Loucy (cell line): ENCODE measurements at regions not wholly inside any gene's neighbourhood (a gene's known extent, or its start where the extent isn't known, plus 50 kb on each side); places are given as distances from the start of the nearest gene placed in this dataset.

Source experiments
- H2AFZ ChIP-seq: fragments of 200-600 bp; sonication (generic); 2 replicates; pipeline ENCODE4 v1.6.0; 2016; ENCODE audit warnings: antibody characterized with exemption, mild to moderate bottlenecking, low read length, moderate library complexity
- H3F3A ChIP-seq: fragments of 200-600 bp; 2 replicates; pipeline ENCODE4 v1.6.0; 2016; ENCODE audit warnings: antibody characterized with exemption, low read depth, mild to moderate bottlenecking
- H3K27me3 ChIP-seq: fragments of 200-600 bp; sonication (generic); 2 replicates; pipeline ENCODE4 v1.6.1; 2014; ENCODE audit warnings: low read length, mild to moderate bottlenecking; ENCODE audit not compliant: insufficient read depth, poor library complexity, severe bottlenecking
- H3K36me3 ChIP-seq: fragments of 200-600 bp; sonication (generic); 2 replicates; pipeline ENCODE4 v1.6.1; 2016; ENCODE audit warnings: low read length; ENCODE audit not compliant: insufficient read depth
- H3K4me1 ChIP-seq: fragments of 200-600 bp; sonication (generic); 2 replicates; pipeline ENCODE4 v1.5.1; 2014; ENCODE audit warnings: low read length, mild to moderate bottlenecking; ENCODE audit not compliant: insufficient read depth, poor library complexity, severe bottlenecking
- H3K4me2 ChIP-seq: fragments of 200-600 bp; sonication (generic); 2 replicates; pipeline ENCODE4 v1.6.0; 2014; ENCODE audit warnings: antibody characterized with exemption, low read length, low read depth, mild to moderate bottlenecking; ENCODE audit not compliant: poor library complexity, severe bottlenecking
- H3K4me3 ChIP-seq: fragments of 200-600 bp; sonication (generic); 2 replicates; pipeline ENCODE4 v1.5.1; 2014; ENCODE audit warnings: low read length, mild to moderate bottlenecking, mixed read lengths; ENCODE audit not compliant: poor library complexity, severe bottlenecking
- H3K79me2 ChIP-seq: fragments of 200-600 bp; sonication (generic); 2 replicates; pipeline ENCODE4 v1.6.1; 2014; ENCODE audit warnings: low read length; ENCODE audit not compliant: insufficient read depth
- H3K9ac ChIP-seq: fragments of 200-600 bp; sonication (generic); 2 replicates; pipeline ENCODE4 v1.6.0; 2014; ENCODE audit warnings: mild to moderate bottlenecking, low read depth, low read length, moderate library complexity; ENCODE audit not compliant: poor library complexity, severe bottlenecking
- H3K9me2 ChIP-seq: fragments of 200-600 bp; sonication (generic); replicated peaks from 2 replicates; pipeline ENCODE4 v1.6.1; 2016; ENCODE audit warnings: low read depth, low read length, mixed read lengths
- H3K9me3 ChIP-seq: fragments of 200-600 bp; sonication (generic); 2 replicates; pipeline ENCODE4 v1.6.1; 2014; ENCODE audit warnings: mild to moderate bottlenecking, antibody characterized with exemption, low read length, low read depth; ENCODE audit not compliant: insufficient read depth
- H4K20me1 ChIP-seq: fragments of 200-600 bp; sonication (generic); 2 replicates; pipeline ENCODE4 v1.6.0; 2014; ENCODE audit warnings: antibody characterized with exemption, low read length, mild to moderate bottlenecking; ENCODE audit not compliant: insufficient read depth, poor library complexity, severe bottlenecking
- CTCF ChIP-seq: fragments of 200-600 bp; sonication (generic); conservative IDR thresholded peaks from 2 replicates; pipeline ENCODE4 v1.5.1; 2014; ENCODE audit warnings: mild to moderate bottlenecking, antibody characterized with exemption, low read length
- EZH2phosphoT487 ChIP-seq: fragments of 200-600 bp; IDR thresholded peaks from 2 replicates; pipeline ENCODE4 v1.6.1; 2018; ENCODE audit warnings: antibody characterized with exemption, mild to moderate bottlenecking, moderate library complexity, borderline replicate concordance

DNA sequence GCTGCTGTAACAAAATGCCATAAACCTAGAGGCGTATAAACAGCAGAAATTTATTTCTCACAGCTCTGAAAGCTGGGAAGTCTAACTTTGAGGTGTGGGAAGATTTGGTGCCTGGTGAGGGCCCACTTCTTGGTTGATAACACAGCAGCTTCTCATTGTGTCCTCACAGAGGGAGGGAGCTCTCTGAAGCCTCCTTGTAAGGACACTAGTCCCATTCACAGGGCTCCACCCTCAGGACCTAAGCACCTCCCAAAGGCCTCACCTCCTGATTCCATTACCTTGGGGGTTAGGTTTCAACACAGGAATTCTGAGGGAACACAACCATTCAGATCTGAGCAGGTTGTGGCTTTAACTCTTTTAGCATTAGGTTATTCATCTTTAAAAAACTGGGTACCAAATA is 380.3 kb upstream of the ATP10A start:
- 0 out of 2 replicates have a peak, but pooled peaks cover 2% of the 10 kb centered on the region for H3K9me3 ChIP-seq
- H3F3A ChIP-seq: no peaks in the 10 kb centered on the region
- H3K4me2 ChIP-seq: no peak overlapping the region
- no peak for TF ChIP-seq EZH2phosphoT487
- no peak for TF ChIP-seq CTCF
- H3K4me1 ChIP-seq: no peaks in the 10 kb centered on the region
- no peaks in the 10 kb centered on the region for H3K9me2 ChIP-seq
- no peak overlapping the region for H2AFZ ChIP-seq
- H3K4me3 ChIP-seq: no peak overlapping the region
- no peak overlapping the region for H3K9ac ChIP-seq
- no peaks in the 10 kb centered on the region for H3K79me2 ChIP-seq
- H3K36me3 ChIP-seq: no peaks in the 10 kb centered on the region
- no peaks in the 10 kb centered on the region for H3K27me3 ChIP-seq
- no peaks in the 10 kb centered on the region for H4K20me1 ChIP-seq

- no peaks in the 10 kb centered on the region for H3K4me1 ChIP-seq
- H3K4me3 ChIP-seq: no peak overlapping the region
- no peak overlapping the region for H2AFZ ChIP-seq
- H3K4me2 ChIP-seq: no peak overlapping the region
- H3K27me3 ChIP-seq: no peaks in the 10 kb centered on the region
- TF ChIP-seq EZH2phosphoT487 (no peak), CTCF (no peak)
- H3K79me2 ChIP-seq: no peaks in the 10 kb centered on the region
- no peaks in the 10 kb centered on the region for H4K20me1 ChIP-seq
- H3K9ac ChIP-seq: no peak overlapping the region
- H3K9me2 ChIP-seq: no peaks in the 10 kb centered on the region
- H3K36me3 ChIP-seq: no peaks in the 10 kb centered on the region
- 0 out of 2 replicates have a peak, but pooled peaks cover 2% of the 10 kb centered on the region for H3K9me3 ChIP-seq
- no peaks in the 10 kb centered on the region for H3F3A ChIP-seq
Observed at GRCh38 chr15:26242565-26243071, 379.5 kb upstream of the ATP10A start.

- no peak overlapping the region for H3K4me3 ChIP-seq
Observed at GRCh38 chr15:26235864-26236263, 372.7 kb upstream of the ATP10A start.

More at GRCh38 chr15:26235864-26236263, 372.7 kb upstream of the ATP10A start:
- Histone ChIP-seq H3K4me2 (no peak overlapping the region), H3K9me2 (no peaks in the 10 kb centered on the region), H3K27me3 (no peaks in the 10 kb centered on the region), H3K79me2 (no peaks in the 10 kb centered on the region), H3K4me1 (no peaks in the 10 kb centered on the region), H3K36me3 (no peaks in the 10 kb centered on the region), H3K9ac (no peak overlapping the region), H2AFZ (no peak overlapping the region), H3K9me3 (no peaks in the 10 kb centered on the region), H4K20me1 (no peaks in the 10 kb centered on the region), H3F3A (no peaks in the 10 kb centered on the region)
- TF ChIP-seq EZH2phosphoT487 (no peak), CTCF (no peak)
